Keratinocyte (primary cell): ENCODE measurements at regions not wholly inside any gene's neighbourhood (a gene's known extent, or its start where the extent isn't known, plus 50 kb on each side); places are given as distances from the start of the nearest gene placed in this dataset.

ENCODE experiments used
- DNase-seq: peaks from one replicate; pipeline ENCODE4 v3.0.0-alpha.2; 2011; ENCODE audit warnings: low read depth, missing footprints, low spot score
- FAIRE-seq: peaks from 2 replicates; lab custom pipeline; 2011; peaks lifted over from hg19 to GRCh38; lab: Jason Lieb, UNC
- H2AFZ ChIP-seq: 2 replicates; pipeline ENCODE4 v1.6.0; 2012; ENCODE audit warnings: low read length, control low read depth, inconsistent platforms; ENCODE audit not compliant: control insufficient read depth
- H3K27ac ChIP-seq: 2 replicates; pipeline ENCODE4 v1.5.1; 2011; ENCODE audit warnings: low read length; ENCODE audit not compliant: control insufficient read depth, insufficient read depth
- H3K27me3 ChIP-seq: 3 replicates; pipeline ENCODE4 v1.6.0; 2011; ENCODE audit warnings: low read length; ENCODE audit not compliant: control insufficient read depth, insufficient read depth; ENCODE audit errors: extremely low read depth
- H3K36me3 ChIP-seq, 2 experiments: 2 replicates in 1 of 2; 3 replicates in 1 of 2; pipeline ENCODE4 v1.5.1; 2011; ENCODE audit warnings: low read length in 2 of 2, mild to moderate bottlenecking in 1 of 2; ENCODE audit not compliant: control insufficient read depth in 2 of 2, insufficient read depth in 2 of 2; ENCODE audit errors: extremely low read depth in 1 of 2
- H3K4me1 ChIP-seq: 3 replicates; pipeline ENCODE4 v1.5.1; 2011; ENCODE audit warnings: low read length; ENCODE audit not compliant: control insufficient read depth, insufficient read depth; ENCODE audit errors: extremely low read depth
- H3K4me2 ChIP-seq: 3 replicates; pipeline ENCODE4 v1.6.0; 2011; ENCODE audit warnings: low read depth, low read length; ENCODE audit not compliant: control insufficient read depth, insufficient read depth; ENCODE audit errors: extremely low read depth
- H3K4me3 ChIP-seq, 3 experiments: fragments of 200-600 bp in 1 of 3; sonication (generic) in 1 of 3; 2 replicates in 2 of 3; 3 replicates in 1 of 3; pipeline ENCODE4 v1.5.1; 2011 to 2016; ENCODE audit warnings: low read length in 3 of 3, mild to moderate bottlenecking in 3 of 3, control low read depth in 2 of 3, inconsistent platforms in 1 of 3, low read depth in 1 of 3, mixed read lengths in 1 of 3, mixed run types in 1 of 3, moderate library complexity in 1 of 3; ENCODE audit not compliant: control insufficient read depth in 2 of 3, insufficient read depth in 2 of 3; ENCODE audit errors: extremely low read depth in 1 of 3
- H3K79me2 ChIP-seq: 2 replicates; pipeline ENCODE4 v1.6.0; 2012; ENCODE audit warnings: low read length; ENCODE audit not compliant: control insufficient read depth, insufficient read depth
- H3K9ac ChIP-seq: 3 replicates; pipeline ENCODE4 v1.6.0; 2011; ENCODE audit warnings: low read length; ENCODE audit not compliant: control insufficient read depth, insufficient read depth; ENCODE audit errors: extremely low read depth
- H3K9me1 ChIP-seq: 3 replicates; pipeline ENCODE4 v1.6.0; 2011; ENCODE audit warnings: low read length; ENCODE audit not compliant: control insufficient read depth, insufficient read depth; ENCODE audit errors: extremely low read depth
- H3K9me3 ChIP-seq: 2 replicates; pipeline ENCODE4 v1.5.1; 2012; ENCODE audit warnings: low read depth, low read length; ENCODE audit not compliant: control insufficient read depth
- H4K20me1 ChIP-seq: 3 replicates; pipeline ENCODE4 v1.6.0; 2011; ENCODE audit warnings: low read length; ENCODE audit not compliant: control insufficient read depth, insufficient read depth; ENCODE audit errors: extremely low read depth
- CTCF ChIP-seq, 3 experiments: IDR thresholded peaks in 1 of 3; conservative IDR thresholded peaks in 1 of 3; optimal IDR thresholded peaks in 1 of 3; 2 replicates in 2 of 3; 3 replicates in 1 of 3; pipeline versions ENCODE3 to v1.5.1; 2011; ENCODE audit warnings: low read length in 3 of 3, mild to moderate bottlenecking in 3 of 3, moderate library complexity in 2 of 3, control low read depth in 1 of 3, inconsistent platforms in 1 of 3; ENCODE audit not compliant: insufficient read depth in 2 of 3; ENCODE audit errors: extremely low read depth in 1 of 3
- EZH2 ChIP-seq: IDR thresholded peaks from one replicate; pipeline ENCODE4 v1.6.1; 2012; ENCODE audit warnings: inconsistent platforms, mild to moderate bottlenecking, low read length, moderate library complexity
- dilution Hi-C: fragments of 300-500 bp; cut with MboI; formaldehyde crosslinking; loops from one replicate; pipeline ENCODE4 v1.7.0; 2020; ENCODE audit warnings: low sequenced_read_pairs; ENCODE audit not compliant: extremely low pct_ligation_motif_present

GRCh38 chr6:25194172-25194678 lies 84.9 kb upstream of the CARMIL1 start:
- no peaks in the 10 kb centered on the region for H3K9me1 ChIP-seq
- FAIRE-seq (no peak), DNase-seq (no peak)
- peaks cover 22% of the 10 kb centered on the region for H3K4me1 ChIP-seq
- no peaks in the 10 kb centered on the region for H3K79me2 ChIP-seq
- H3K27me3 ChIP-seq, result no peaks in the 10 kb centered on the region
- no peaks in the 10 kb centered on the region for H4K20me1 ChIP-seq
- no peak overlapping the region for H3K9ac ChIP-seq
- no peaks in the 10 kb centered on the region for H3K9me3 ChIP-seq
- H3K27ac ChIP-seq, result peak overlapping the region; percentile 84
- peak overlapping the region; percentile 65 for H3K4me2 ChIP-seq
- H3K36me3 ChIP-seq, result no peaks in the 10 kb centered on the region
- H3K4me3 ChIP-seq, result no peak overlapping the region
- dilution Hi-C loops, result no loop called here
- no peak overlapping the region for H2AFZ ChIP-seq
- no peak for TF ChIP-seq CTCF (optimal IDR thresholded peaks at IDR 0.05 in 1 of 3, IDR thresholded peaks at IDR 0.05 in 1 of 3, conservative IDR thresholded peaks at IDR 0.05 in 1 of 3; ENCODE audit: extremely low read depth in 1 of 3, insufficient read depth in 2 of 3, low read length in 3 of 3)
- no peak for TF ChIP-seq EZH2

- H3K9me3 ChIP-seq, result no peaks in the 10 kb centered on the region
- dilution Hi-C loops, result no loop called here
- no peak for DNase-seq
- H3K4me3 ChIP-seq, result no peak overlapping the region
- no peaks in the 10 kb centered on the region for H3K9me1 ChIP-seq
- no peak overlapping the region for H2AFZ ChIP-seq
- TF ChIP-seq EZH2 (no peak), CTCF (optimal IDR thresholded peaks at IDR 0.05 in 1 of 3, IDR thresholded peaks at IDR 0.05 in 1 of 3, conservative IDR thresholded peaks at IDR 0.05 in 1 of 3; ENCODE audit: extremely low read depth in 1 of 3, insufficient read depth in 2 of 3, low read length in 3 of 3) (no peak)
- no peaks in the 10 kb centered on the region for H3K27me3 ChIP-seq
- H3K4me1 ChIP-seq, result peaks cover 22% of the 10 kb centered on the region
- no peak for FAIRE-seq
- no peak overlapping the region for H3K27ac ChIP-seq
- no peaks in the 10 kb centered on the region for H3K79me2 ChIP-seq
- H3K36me3 ChIP-seq, result no peaks in the 10 kb centered on the region
- no peaks in the 10 kb centered on the region for H4K20me1 ChIP-seq
- H3K9ac ChIP-seq, result no peak overlapping the region
- no peak overlapping the region for H3K4me2 ChIP-seq
Measured at GRCh38 chr6:25196464-25196863, 82.7 kb upstream of the CARMIL1 start.
